HG03175 (cell line): ENCODE measurements at regions not wholly inside any gene's neighbourhood (a gene's known extent, or its start where the extent isn't known, plus 50 kb on each side); places are given as distances from the start of the nearest gene placed in this dataset.

Source experiments
- ATAC-seq: cut with Tn5 transposase; IDR thresholded peaks from one replicate; pipeline ENCODE4 v1.9.1; 2021; ENCODE audit warnings: mild to moderate bottlenecking, moderate library complexity; ENCODE audit not compliant: unreplicated experiment

DNA sequence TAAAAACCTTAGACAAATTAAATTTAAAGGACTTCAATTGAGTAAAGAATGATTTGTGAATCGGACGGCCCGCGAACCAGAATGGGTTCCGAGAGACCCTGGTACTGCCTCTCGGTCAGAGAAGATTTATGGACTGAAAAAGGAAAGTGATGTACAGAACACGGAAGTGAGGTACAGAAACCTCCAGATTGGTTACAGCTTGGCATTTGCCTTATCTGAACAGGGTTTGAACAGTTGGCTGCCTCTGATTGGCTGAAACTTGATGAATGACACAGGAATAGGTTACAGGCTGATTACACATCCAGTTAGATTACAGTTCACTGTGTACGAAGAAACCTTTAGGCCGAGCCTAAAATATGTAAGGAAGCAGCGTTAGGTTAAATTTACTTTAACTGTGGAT is 156.5 kb upstream of the EGFLAM start:
- no peak for ATAC-seq

DNA sequence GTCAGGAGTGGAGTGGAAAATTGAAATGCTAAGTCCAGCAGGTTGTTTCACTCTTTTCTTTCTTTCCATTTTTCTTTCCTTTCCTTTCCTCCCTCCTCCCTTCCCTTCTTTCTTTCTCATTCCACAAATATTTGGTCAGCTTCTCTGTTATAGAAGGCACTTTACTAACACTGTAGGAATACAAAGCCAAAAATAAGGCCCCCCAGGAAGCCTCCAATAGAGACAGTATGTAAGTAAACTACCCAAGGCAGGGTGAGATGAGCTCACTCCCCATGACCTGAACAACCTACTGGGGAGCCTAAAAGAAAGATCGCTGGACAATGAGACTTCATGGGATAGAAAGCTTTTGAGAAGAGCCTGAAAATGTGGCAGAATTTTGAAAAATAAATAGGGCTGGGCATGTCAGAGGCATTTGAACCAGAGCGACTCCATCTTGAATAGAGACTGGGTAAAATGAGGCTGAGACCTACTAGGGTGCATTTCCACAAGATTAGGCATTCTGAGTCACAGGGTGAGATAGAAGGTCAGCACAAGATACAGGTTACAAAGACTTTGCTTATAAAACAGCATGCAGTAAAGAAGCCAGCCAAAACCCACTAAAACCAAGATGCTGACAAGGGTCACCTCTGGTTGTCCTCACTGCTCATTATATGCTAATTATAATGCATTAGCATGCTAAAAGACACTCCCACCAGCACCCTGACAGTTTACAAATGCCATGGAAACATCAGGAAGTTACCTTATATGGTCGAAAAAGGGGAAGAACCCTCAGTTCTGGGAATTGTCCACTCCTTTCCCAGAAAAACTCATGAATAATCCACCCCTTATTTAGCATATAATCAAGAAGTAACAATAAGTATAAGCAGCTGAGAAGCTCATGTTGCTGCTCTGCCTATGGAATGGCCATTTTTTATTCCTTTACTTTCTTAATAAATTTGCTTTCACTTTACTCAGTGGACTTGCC is 158.9 kb upstream of the EGFLAM start:
- no peak for ATAC-seq

DNA sequence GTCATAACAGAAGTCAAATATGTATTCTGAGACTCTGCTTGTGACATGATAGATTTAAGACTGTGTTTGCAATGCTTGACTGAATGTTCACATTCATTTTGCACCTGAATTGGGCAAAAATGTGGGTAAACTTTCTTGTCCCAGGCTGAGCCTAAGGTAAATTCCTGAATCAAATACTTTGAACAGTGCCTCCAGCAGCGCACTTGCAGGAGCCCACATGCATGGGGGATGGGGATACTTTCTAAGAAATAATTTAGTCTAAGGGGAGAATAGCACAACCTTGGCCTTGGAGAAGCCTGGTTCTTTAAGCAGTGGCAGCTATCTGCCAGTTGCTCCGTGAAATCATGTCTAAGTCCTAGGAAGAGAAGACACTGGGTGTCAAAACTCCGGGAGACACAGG is 163.5 kb upstream of the EGFLAM start:
- ATAC-seq, result no peak

DNA sequence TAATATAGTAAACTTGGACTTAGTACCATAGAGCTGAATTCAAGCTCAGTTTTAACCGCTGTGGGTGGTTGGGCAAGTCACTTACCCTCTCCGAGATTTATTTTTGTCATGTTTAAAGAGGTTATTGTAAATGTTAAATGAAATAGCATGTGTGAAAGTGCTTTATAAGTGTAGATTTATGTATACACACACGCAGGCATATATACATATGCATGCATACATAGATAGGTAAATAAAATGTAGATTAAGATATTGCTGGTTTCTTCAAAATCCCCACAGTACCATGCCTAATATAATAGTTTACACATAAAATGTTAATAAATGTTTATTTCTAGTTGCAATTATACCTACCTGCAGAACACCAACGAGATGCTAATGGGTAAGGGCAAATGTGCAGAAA is 164.5 kb upstream of the EGFLAM start:
- ATAC-seq, result no peak

DNA sequence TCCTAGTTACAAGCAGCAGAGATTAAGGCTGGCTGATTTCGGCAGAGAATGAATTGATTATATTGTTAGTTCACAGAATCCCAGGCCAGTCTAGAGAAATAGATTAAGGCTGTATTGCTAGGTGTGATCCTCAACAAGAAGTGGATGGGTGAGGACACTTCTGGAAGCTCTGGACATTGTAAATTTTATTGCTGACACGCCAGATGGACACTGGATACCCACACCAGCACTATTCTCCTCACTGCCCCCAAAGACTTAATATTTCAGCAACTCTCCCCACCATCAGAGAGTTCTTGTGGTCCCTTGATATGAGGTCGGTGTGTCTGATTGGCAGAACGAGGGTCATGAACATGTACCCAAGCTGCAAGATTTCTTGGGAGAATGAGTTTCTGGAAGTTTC is 171.6 kb upstream of the EGFLAM start:
- no peak for ATAC-seq

DNA sequence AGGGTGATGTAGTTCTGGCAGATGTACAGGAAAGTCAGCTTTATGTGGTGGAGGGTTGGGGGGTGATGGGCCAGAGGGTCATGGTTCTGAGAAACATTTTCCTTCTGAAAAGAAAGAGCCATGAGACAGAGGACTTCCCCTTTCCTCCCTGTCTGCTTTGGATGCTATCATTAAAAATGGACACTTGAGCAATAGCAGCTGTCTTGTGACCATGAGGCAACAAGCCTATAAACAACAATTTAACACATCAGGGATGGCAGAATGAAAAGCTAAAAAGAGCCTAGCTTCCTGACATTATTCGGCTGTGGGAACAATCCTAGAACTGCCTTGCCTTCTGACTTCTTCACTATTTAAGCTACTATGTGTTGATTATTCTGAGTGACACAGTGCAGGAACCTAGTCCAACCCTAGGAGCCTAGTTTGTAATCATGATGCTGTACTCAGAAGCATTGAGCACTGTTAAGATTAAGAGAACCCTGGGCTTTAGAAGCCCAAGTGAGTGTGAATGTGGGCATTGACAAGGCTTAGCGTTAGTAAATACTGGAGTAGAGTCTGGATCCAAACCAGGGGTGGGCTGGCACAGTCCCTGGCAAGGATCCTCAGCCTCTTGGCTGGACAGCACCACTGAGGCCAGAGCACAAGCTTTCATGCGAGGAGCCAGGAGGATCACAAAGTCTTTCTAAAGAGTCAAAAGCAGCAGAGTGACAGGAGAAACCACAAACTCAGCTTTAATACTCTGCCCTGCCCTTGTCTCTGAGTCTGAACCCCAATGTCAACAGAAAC is 178.5 kb upstream of the EGFLAM start:
- ATAC-seq, result no peak

DNA sequence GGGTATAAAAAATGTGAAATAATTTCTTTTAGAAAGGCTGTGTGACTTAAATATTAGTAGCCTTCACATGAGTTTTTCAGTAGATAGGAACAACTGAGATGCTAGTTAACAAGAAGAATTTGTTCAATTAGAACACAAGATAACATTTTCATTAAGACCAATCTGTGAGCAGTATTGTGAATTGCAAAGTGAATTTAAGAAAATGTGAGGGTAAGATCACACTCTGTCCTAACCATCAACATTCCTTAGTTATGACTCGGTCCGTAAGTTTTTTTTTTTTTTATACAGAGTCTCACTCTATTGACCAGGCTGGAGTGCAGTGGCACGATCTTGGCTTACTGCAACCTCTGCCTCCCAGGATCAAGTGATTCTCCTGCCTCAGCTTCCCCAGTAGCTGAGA is 180.2 kb upstream of the EGFLAM start:
- ATAC-seq, result no peak

DNA sequence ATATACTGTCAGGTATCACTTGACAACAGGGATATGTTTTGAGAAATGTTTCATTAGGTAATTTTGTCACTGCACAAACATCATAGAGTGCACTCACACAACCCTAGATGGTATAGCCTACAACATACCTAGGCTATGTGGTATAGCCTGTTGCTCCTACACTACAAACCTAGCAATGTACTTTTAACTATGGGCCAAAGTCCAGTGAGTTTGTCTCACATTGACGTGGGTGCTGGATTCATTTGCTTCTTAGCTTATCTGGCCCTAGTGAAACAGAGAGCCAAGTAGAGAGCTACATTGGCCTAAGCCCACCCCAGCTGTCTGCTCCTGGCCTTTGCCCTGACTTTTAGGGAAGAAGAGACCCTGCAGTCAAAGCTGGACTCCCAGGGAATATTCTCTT is 180.7 kb upstream of the EGFLAM start:
- ATAC-seq, result no peak

DNA sequence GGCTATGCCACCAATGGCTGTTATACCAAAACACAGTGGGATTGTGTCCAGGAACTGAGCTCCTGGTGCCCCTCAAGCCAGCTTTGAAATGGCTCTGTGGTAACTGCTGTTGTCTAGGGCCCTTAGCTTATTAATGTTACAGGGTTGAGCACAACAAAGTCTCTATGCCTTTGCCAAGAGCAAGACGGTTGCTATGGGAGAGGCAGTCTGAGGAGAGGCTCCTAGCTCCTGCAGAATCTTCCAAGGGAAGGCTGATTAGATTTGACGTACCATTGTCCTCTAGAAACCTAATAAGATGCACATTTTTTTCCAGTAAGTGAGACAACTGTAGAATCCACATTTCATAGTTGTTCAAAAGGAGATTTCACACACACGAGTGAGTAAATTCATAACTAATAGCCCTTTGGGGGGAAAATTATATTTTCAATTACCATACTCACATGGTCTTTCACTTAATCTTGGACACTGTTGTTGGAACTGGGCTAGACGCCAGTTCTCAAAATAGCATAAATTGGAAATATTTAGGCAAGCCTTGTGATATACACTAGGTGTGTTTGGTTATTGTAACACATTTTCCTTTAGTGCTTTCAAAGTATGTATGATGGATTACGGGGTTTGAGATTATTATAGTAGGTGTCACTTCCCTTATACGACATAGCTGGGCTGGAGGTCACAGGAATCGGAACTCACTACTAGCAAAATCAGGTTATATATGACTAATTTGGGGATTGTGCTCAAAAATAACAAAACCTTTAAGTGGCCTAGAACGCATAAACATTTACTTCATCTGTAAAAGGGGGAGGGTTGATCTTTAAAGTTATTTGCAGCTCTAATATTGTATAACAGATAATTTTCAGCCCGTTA is 186.3 kb upstream of the EGFLAM start:
- no peak for ATAC-seq

DNA sequence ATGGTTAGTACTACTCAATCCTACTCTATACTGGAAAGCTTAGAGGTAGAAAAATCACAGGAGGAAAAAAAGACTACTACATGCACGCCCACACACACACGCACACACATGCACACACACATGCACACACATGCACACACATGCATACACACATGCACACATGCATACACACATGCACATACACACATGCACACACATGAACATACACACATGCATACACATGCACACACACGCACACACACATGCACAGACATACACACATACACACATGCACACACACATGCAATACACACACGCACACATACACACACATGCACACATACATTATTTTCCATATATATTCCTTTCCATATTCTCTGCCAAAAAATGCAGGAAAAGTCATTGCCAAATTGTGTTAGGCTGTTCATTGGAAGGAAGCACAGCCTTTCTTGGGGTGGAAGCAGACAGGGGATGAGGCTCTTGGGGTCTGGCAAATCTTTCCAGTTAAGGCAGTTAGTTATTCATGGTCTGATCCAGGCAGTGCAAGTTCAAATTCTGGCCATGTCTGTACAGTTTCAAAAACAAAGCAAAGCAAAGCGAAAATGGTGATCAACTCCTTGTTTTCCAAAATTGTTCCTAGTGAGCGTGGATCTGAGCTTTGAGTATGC is 187.9 kb upstream of the EGFLAM start:
- no peak for ATAC-seq

DNA sequence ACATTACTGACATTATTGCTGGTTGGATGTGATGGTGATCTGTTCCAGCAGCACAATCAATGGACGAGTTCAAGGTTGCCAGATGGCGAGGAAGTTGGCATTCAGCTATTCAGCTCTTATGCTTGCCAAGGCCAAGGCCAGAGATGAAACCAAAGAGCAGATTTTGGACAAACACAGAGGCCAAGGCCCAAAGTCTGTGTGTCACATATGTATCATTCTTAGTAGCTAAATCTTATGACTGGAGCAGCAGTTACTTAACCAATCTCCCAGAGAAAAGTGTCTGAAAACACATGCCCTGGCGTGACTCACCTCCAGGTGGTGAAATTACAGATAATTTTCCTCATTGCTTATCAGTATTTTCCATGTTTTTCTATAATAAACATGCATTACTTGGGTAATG is 189.0 kb upstream of the EGFLAM start:
- no peak for ATAC-seq

DNA sequence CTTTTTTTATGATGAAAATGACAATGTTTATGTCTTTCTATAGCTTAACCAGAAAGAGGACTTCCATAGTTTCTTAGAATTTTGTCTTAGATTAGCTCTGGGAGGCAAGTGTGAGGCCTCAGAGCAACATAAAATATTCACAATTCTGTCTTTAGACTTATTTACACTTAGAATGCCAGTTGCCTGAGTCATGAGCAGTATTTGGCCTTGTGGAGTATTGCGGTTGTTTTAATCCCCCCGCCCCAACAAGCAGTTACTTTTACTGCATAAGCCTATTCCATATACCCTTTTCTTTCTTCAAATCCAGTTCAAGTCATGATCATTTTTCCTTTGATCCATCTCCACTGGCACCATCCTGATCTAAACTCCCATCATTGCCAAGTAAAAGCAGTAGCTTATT is 198.0 kb upstream of the EGFLAM start:
- ATAC-seq, result no peak

DNA sequence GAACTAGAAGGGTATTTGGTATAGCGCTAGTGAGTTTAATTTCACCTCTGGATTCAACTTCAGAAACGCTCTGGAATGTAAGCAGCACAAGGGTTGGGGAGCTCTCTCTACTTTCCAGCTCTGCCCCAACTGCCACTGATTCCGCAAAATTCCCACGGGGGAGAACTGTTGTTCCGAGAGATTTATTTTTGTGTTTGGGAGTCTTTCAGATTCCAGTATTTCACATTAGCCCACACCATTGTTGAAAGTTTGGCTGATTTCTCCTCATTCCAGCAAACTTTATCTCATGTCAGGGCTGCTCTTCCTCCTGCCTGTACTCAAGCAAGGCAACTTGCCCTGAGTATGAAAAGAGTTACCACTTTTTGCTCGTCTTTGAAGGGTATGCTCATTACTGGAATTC is 198.5 kb upstream of the EGFLAM start:
- no peak for ATAC-seq

DNA sequence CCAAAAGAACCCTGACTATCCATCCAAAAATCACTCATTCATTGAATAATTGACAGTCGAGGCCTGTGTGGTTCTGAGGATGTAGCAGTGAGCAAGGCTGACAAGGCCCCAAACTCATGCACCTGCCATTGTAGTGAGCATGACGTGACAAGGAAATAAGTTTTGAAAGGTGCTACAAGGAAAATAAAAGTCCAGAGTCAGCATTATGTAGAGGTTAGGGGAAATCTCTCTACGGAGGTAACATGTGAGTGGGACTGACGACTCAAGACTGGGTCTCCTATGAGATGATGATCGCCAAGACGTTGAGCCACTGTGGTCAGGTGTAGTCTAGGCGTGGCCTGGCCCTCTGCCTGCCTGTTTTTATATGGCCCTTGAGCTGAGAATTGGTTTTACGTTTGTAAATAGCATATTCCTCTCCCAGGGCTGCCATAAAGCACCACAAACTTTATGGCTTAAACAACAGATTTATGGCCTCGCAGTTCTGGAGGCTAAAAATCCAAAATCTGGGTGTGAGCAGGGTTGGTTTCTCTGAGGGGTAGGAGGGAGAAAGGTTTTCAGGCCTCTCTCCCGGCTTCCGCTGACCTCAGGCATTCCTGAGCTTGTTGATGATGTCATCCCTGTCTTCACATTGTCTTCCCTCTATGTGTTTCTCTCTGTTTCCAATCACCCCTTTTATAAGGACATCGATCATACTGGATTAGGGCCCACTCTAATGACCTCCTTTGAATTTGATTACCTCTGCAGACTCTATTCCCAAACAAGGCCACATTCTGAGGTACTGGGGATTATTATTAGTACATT is 206.4 kb upstream of the EGFLAM start:
- no peak for ATAC-seq

DNA sequence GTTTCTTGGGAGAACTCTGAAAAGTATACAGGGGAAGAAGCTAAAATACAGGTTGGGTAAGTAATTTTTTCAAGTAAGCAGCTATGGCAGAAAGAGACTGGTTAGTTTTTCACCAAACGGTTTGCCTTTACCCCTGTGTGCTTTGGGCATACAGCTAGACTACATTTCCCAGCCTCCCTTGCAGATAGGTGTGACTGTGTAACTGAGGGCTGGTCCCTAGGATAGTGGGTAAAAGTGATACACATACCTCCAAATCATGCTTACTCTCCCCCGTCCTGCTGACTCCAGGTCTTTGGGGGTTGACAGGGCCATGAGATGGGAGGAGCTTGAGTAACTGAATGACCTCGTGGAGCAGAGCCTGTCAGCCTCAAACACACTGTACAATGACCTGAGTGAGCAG is 208.6 kb upstream of the GDNF start:
- ATAC-seq, result no peak

DNA sequence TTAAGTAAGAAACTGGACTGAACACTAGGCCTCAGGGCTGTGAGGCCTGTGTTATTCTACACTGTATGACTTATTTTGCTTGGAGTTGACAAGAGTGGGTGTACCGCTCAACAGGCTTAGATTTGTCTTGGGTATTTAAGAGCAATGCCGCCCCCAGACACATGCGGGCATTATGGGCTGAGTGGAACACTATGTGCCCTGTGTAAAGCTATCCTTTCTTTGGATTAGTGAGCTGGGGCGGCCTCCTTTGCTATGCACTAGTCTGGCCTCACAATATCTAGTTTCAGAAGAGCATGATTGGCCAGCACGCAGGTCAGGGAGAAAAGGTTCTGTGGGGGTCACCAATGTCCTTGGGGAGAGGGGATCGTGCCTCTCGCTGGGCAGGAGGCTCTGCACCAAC is 206.3 kb upstream of the GDNF start:
- ATAC-seq, result no peak

DNA sequence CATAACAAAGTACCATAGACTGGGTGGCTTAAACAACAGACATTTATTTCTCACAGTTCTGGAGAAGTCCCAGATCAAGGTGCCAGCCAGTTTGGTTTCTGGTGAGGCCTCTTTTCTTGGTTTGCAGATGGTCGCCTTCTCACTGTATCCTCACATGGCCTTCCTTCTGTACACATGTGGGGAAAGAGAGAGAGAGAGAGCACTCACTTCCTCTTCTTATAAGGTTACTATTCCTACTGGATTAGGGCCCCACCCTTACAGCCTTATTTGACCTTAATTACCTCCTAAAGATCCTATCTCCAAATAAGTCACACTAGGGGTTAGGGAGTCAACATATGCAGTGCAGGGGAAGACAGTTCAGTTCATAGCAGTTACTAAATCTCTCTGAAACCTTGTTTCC is 205.6 kb upstream of the GDNF start:
- no peak for ATAC-seq

DNA sequence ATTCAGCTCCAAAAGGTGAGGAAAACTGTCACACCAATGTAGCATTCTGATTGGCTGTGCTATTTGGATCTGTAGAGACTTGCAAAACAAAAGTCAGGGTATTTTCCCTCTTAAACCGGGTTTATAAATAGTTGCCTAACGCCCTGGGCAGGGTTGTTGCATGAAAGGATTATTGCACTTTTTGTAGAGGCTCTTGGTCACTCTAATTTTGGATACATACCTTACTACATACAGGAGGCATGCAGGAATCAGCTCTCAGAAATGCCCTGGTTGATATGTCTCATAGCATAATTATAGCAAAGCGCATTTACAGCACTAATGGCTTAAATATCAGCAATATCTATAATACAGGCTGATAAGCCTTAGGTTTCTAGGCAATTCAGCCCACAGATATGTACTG is 200.0 kb upstream of the GDNF start:
- ATAC-seq, result no peak

DNA sequence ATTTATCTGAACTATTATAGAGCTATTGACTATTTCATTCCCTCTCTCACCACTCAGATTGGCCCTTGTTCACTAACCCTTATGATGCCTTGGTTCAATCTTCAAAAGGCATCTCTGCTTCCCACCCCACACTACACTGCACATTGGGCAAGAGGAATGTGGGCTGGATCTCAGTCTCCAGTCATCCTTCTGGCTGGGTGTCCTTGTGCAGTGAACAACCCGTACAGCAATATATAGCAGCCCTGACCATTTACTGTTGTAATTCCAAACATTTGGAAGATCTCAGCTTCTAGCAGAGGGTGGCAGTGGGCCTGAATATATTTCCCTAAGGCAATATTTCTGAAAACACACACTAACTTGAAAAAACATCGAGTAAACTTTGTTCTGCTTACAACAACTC is 199.2 kb upstream of the GDNF start:
- ATAC-seq, result no peak

DNA sequence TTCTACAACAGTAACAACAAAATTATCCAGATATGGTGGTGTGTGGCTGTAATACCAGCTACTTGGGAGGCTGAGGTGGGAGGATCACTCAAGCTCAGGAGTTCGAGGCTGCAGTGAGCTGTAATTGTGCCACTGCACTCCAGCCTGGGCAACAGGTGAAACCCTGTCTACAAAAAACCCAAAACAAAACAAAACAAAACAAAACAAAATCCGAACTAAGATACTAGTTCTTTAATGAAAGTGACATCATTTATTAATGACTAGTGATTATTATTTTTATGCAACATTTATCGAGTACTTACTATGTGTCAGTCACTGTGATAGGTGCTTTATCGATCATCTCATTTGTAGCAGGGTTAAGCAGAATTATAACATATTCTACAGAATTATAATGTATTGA is 196.9 kb upstream of the GDNF start:
- ATAC-seq, result no peak
